Muscle layer of duodenum (tissue), 2 donors: ENCODE measurements at regions not wholly inside any gene's neighbourhood (a gene's known extent, or its start where the extent isn't known, plus 50 kb on each side); places are given as distances from the start of the nearest gene placed in this dataset.

ENCODE experiments used
- H3K27ac ChIP-seq: one replicate; pipeline ENCODE4 v1.7.0; 2013; ENCODE audit warnings: mild to moderate bottlenecking, low read length
- H3K27me3 ChIP-seq: one replicate; pipeline ENCODE4 v1.7.0; 2013; ENCODE audit warnings: low read depth, mild to moderate bottlenecking, control low read depth, low read length
- H3K36me3 ChIP-seq, 2 donors: one replicate each; pipeline ENCODE4 v1.7.0; 2013; ENCODE audit warnings: low read length in 2 of 2, control low read depth in 1 of 2, mild to moderate bottlenecking in 1 of 2; ENCODE audit not compliant: insufficient read depth in 2 of 2, control insufficient read depth in 1 of 2
- H3K4me1 ChIP-seq, 2 donors: one replicate each; pipeline ENCODE4 v1.7.0; 2013; ENCODE audit warnings: low read length in 2 of 2, mild to moderate bottlenecking in 2 of 2, control low read depth in 1 of 2, moderate library complexity in 1 of 2; ENCODE audit not compliant: insufficient read depth in 2 of 2, control insufficient read depth in 1 of 2
- H3K4me3 ChIP-seq, 2 donors: one replicate each; pipeline ENCODE4 v1.7.0; 2013; ENCODE audit warnings: low read length in 2 of 2, low read depth in 1 of 2, mild to moderate bottlenecking in 1 of 2
- H3K9me3 ChIP-seq, 2 donors: one replicate each; pipeline ENCODE4 v1.7.0; 2013; ENCODE audit warnings: low read length in 2 of 2, control low read depth in 1 of 2, mild to moderate bottlenecking in 1 of 2; ENCODE audit not compliant: control insufficient read depth in 1 of 2
- donor health status: healthy.

DNA sequence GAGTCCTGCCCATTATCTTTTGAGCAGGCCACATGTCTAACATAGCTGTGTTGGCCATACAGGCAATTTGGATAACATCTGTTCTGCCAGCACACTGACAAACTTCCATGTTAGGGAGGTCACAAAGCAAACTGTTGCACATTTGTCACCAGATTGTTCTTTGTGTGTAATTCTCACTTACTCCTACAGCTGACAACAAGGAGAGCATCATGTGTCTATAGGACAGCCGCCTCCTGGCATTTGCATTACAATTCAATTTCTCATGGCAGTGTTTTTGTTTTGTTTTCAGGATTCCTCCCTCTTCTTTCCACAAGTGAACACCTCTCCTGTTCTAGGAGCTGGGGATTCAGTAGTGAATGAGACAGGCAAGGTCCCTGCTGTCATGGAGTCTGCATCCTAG, 94.3 kb upstream of the LEF1 start:
- Histone ChIP-seq H3K9me3 (no peaks in the 10 kb centered on the region), H3K4me3 (no peak overlapping the region), H3K27me3 (no peaks in the 10 kb centered on the region), H3K4me1 (no peaks in the 10 kb centered on the region), H3K27ac (no peak overlapping the region), H3K36me3 (no peaks in the 10 kb centered on the region)

DNA sequence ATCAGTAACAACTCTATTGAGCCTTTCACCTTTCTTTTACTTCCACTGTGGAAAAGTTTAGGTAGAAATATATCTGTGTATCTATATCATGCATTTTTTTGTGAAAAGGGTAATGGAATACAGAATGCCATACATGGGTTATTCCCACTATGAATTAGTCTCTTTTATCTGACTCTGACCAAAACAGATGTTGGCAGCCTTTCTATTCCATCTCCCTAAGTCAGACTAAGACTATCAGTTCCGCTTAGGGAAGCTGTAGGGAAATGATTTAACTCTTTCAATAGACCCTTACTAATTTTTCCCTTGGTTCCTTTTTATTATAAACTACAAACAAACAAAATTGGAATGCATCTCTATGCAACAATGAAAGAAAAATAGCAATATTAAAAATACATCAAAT, 92.3 kb upstream of the LEF1 start:
- Histone ChIP-seq H3K27me3 (no peaks in the 10 kb centered on the region), H3K36me3 (no peaks in the 10 kb centered on the region), H3K4me3 (no peak overlapping the region), H3K4me1 (no peaks in the 10 kb centered on the region), H3K9me3 (no peaks in the 10 kb centered on the region), H3K27ac (no peak overlapping the region)

DNA sequence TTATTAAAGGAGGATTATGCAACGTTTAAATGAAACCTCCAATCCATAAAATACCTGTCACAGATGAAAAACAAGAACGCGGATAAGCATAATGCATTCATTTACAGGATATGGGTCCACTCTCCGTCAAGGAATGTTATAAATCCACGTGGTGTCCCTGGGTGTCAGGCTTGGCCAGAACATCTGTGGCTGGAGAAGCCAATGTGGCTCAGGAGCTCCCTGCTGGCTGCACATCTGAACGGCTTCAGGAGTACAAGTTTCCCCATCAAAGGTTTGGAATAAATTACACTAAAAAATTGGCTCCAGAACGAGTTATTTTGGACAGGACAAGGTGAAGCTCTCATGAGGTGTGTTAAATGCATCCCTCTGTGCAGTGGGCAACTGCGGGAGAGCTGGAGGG, 87.8 kb upstream of the LEF1 start:
- no peak overlapping the region for H3K4me3 ChIP-seq
- no peaks in the 10 kb centered on the region for H3K4me1 ChIP-seq
- H3K36me3 ChIP-seq: no peaks in the 10 kb centered on the region
- H3K9me3 ChIP-seq: no peaks in the 10 kb centered on the region
- H3K27ac ChIP-seq: no peak overlapping the region
- H3K27me3 ChIP-seq: no peaks in the 10 kb centered on the region

DNA sequence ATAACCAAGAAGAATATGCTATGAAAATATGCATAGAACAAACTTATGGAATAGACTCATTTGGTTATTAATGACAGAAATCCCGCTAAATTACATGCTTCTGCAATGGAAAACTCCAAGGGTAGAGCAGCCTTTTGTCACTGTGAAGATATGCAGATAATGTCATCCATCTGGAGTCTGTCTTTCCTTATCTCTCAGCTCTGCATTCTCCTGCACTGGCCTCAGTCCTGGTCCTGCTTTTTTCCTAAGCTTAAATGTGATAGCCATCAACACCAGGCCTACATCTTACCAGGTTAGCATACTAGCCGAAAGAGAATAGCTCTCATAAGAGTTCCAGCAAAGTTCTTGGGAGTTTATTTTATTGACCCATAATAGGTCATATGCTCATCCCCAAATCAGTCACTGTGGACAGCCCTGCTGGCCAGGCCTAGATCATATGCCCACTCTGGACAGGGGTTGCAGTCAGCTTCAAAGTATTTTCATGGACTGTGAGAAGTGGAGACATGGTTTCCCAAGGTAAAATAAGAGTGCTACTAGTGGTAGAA, 86.5 kb upstream of the LEF1 start:
- Histone ChIP-seq H3K27me3 (no peaks in the 10 kb centered on the region), H3K27ac (no peak overlapping the region), H3K4me3 (no peak overlapping the region), H3K9me3 (no peaks in the 10 kb centered on the region), H3K4me1 (no peaks in the 10 kb centered on the region), H3K36me3 (no peaks in the 10 kb centered on the region)

DNA sequence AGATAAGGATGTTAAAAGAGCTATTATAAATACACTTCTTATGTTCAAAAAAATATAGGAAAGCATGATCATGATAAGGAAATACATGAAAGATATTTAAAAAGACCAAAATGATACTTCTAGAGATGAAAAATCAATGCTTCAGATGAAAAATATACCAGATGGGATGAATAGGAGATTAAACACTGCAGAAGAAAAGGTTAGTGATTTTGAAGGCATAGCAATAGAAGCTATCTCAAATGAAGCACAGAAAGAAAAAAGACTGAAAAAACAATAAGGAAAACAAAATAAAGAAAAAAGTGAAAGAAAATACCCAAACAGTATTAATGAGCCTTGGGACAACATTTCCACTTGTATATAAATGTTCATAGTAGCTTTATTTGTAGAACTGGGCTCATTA, 80.7 kb upstream of the LEF1 start:
- Histone ChIP-seq H3K27me3 (no peaks in the 10 kb centered on the region), H3K9me3 (no peaks in the 10 kb centered on the region), H3K4me1 (no peaks in the 10 kb centered on the region), H3K27ac (no peak overlapping the region), H3K36me3 (no peaks in the 10 kb centered on the region), H3K4me3 (no peak overlapping the region)

DNA sequence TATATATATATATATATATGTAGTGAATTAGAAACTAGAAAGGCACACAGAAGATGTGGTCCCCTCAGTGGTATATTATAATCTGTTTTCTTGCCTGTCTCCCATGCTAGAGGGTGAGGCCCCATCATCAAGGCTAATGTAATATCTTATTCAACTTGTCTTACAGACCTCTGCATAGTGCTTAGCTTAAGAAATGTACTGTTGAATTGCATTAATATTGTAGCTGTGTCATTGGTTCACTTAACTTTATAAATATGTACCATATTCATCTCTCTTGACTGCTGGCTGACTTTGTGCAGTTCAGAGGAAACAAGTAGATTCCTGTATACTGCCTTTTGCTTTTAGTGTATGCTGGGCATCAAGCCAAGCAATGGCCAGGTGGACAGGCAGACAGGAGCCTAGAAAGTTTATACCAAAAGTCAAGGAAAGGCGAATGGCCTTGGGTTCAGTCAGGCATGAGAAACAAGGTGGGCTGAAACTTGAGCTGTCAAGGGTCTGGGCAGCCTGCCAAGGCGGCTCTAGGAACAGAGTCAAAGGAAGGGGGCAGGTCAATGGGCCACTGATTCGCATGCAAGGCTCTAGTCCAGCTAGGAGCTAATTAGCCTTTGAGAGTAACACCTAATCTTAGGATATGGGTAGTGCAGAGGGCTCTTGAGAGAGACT, 78.8 kb upstream of the LEF1 start:
- H3K9me3 ChIP-seq: no peaks in the 10 kb centered on the region
- no peak overlapping the region for H3K27ac ChIP-seq
- no peaks in the 10 kb centered on the region for H3K27me3 ChIP-seq
- H3K4me1 ChIP-seq: no peaks in the 10 kb centered on the region
- H3K36me3 ChIP-seq: no peaks in the 10 kb centered on the region
- no peak overlapping the region for H3K4me3 ChIP-seq

DNA sequence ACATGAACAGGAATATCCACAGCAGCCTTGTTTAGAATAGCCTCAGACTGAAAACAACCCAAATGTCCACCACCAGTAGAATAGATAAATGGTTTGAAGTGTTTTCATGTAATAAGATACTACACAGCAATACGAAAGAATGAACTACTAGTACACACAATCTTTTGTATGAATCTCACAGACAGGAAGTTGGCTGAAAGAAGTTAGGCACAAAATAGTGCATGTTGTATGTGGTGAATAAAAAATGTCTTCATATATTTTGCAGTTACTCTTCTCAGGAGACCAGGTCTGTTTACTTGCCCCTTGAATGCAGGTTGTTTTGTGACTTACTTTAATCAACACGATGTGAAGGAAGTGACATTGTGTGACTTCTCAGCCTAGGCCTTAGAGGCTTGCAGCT, 75.9 kb upstream of the LEF1 start:
- Histone ChIP-seq H3K27ac (no peak overlapping the region), H3K36me3 (no peaks in the 10 kb centered on the region), H3K4me3 (no peak overlapping the region), H3K9me3 (no peaks in the 10 kb centered on the region), H3K4me1 (no peaks in the 10 kb centered on the region), H3K27me3 (no peaks in the 10 kb centered on the region)

DNA sequence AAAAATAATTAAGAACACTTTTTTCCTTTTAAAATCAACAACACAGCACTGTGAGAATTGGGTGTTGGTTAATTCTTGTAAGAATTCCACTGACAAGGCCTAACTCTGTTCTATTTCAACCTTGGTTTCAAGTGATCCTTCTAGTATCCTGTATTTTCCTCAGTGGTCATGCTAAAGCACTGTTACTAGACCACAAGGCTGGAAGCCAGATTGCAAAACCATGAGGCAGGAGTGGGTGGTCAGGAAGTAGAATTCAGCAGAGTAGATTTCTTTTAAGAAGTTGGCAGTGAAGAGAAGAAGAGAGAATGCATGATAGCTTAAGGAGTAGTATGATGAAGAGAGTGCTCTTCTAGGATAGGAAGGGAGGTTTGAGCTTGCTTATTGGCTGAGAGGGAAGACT, 71.6 kb upstream of the LEF1 start:
- Histone ChIP-seq H3K4me1 (no peaks in the 10 kb centered on the region), H3K9me3 (no peaks in the 10 kb centered on the region), H3K27ac (no peak overlapping the region), H3K27me3 (no peaks in the 10 kb centered on the region), H3K4me3 (no peak overlapping the region), H3K36me3 (no peaks in the 10 kb centered on the region)

DNA sequence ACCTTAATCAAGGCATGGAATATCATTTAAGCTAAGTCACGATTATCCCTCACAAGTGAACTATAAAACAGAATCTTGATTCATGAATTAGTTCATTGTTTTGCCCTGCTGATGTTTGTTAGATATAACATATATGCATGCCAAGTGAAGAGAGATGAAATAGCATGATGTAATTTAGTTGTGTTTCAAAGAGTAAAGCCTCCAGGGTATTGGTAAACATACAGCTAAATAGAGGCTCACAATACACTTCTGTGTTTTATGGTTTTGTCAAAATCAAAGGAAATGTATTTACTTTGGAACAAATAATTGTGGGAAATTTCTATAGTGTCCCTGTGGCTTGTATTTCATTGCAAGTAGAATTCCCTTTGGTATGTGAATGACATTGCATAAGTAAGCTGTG, 69.0 kb upstream of the LEF1 start:
- no peaks in the 10 kb centered on the region for H3K27me3 ChIP-seq
- no peaks in the 10 kb centered on the region for H3K36me3 ChIP-seq
- no peaks in the 10 kb centered on the region for H3K4me1 ChIP-seq
- no peak overlapping the region for H3K4me3 ChIP-seq
- no peaks in the 10 kb centered on the region for H3K9me3 ChIP-seq
- no peak overlapping the region for H3K27ac ChIP-seq

DNA sequence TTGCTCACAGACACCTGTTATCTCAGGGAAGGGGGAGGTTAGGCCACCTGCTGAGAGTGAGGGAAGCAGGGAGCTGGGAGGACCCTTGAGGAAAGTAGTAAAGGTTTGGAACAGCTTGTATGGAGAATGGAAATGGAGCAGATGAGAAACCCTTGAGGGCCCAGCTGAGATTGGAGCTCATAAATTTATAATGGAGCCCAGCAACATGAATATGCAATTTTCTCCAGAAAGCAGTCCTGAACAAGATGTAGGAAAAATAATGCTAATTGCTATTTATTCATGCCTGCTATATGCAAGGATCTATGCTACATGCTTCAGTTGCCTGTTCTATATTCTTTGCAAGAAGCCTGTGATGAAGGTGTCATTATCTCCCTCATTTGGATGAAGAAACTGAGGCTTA, 67.5 kb upstream of the LEF1 start:
- Histone ChIP-seq H3K4me1 (no peaks in the 10 kb centered on the region), H3K4me3 (no peak overlapping the region), H3K27ac (no peak overlapping the region), H3K9me3 (peaks cover 0 to 4% of the 10 kb centered on the region in 2 donors), H3K36me3 (no peaks in the 10 kb centered on the region), H3K27me3 (no peaks in the 10 kb centered on the region)

DNA sequence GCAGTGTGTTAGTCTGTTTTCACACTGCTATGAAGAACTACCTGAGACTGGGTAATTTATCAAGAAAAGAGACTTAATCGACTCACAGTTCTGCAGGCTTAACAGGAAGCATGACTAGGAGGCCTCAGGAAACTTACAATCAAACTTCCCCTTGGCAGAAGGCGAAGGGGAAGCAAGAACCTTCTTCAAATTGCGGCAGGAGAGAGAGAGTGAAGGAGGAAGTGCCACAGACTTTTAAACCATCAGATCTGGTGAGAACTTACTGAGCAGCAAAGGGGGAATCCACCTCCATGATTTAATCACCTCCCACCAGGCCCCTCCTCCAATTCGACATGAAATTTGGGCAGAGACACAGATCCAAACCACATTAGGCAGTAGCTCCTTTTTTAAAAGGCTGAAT, 59.2 kb upstream of the LEF1 start:
- no peaks in the 10 kb centered on the region for H3K27me3 ChIP-seq
- H3K36me3 ChIP-seq: no peaks in the 10 kb centered on the region
- H3K27ac ChIP-seq: no peak overlapping the region
- no peaks in the 10 kb centered on the region for H3K4me1 ChIP-seq
- H3K9me3 ChIP-seq: peaks cover 0 to 4% of the 10 kb centered on the region in 2 donors
- no peak overlapping the region for H3K4me3 ChIP-seq

DNA sequence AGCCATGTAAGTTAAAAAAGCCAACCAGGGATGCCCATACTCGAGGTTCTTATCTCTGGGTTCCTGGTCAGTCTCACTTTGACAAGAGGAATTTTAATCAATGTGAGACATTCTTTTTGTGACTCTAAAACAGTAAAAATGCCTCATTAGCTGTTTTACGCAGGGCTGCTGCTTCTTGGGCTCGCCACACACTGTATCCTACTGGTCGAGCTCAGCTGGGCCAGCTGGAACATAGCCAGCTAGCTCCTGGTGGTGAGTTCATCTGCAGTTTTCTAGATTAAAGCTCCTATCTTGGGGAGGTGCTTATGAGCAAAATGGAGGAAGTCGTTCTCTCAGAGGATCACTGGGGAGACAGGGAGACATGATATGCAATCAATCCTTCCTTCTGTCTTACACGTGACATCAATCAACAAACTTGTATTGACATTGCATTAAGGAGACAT, 55.9 kb upstream of the LEF1 start:
- no peaks in the 10 kb centered on the region for H3K4me1 ChIP-seq
- no peaks in the 10 kb centered on the region for H3K9me3 ChIP-seq
- H3K27ac ChIP-seq: no peak overlapping the region
- no peaks in the 10 kb centered on the region for H3K27me3 ChIP-seq
- H3K4me3 ChIP-seq: no peak overlapping the region
- H3K36me3 ChIP-seq: no peaks in the 10 kb centered on the region
